ENCODE measurements at regions not wholly inside any gene's neighbourhood (a gene's known extent, or its start where the extent isn't known, plus 50 kb on each side); places are given as distances from the start of the nearest gene placed in this dataset.

- Histone ChIP-seq H3K14ac (ENCODE audit: insufficient read depth, low read length) (no peak overlapping the region), H3K4ac (ENCODE audit: low read depth, low read length) (no peak overlapping the region), H3K79me2 (ENCODE audit: insufficient read depth, low read length) (no peaks in the 10 kb centered on the region), H2AK5ac (ENCODE audit: insufficient read length, low read length) (no peak overlapping the region), H3K9ac (ENCODE audit: extremely low read depth, insufficient read length, low read length) (no peak overlapping the region), H4K20me1 (ENCODE audit: control insufficient read depth, insufficient read depth, insufficient read length) (no peaks in the 10 kb centered on the region), H3K9me3 (ENCODE audit: control insufficient read depth, low read depth, low read length) (no peaks in the 10 kb centered on the region), H3K23me2 (ENCODE audit: insufficient read length, low read depth, low read length, poor library complexity, severe bottlenecking) (no peaks in the 10 kb centered on the region), H3K79me1 (ENCODE audit: insufficient read depth, low read depth, low read length, poor library complexity, severe bottlenecking) (no peaks in the 10 kb centered on the region), H3K4me1 (ENCODE audit: insufficient read depth, low read length) (no peaks in the 10 kb centered on the region), H3T11ph (ENCODE audit: low read length) (no peak overlapping the region), H2BK120ac (ENCODE audit: low read depth, low read length, poor library complexity, severe bottlenecking) (no peak overlapping the region), H3K56ac (ENCODE audit: insufficient read length, low read depth, low read length) (no peak overlapping the region), H2BK5ac (ENCODE audit: insufficient read length, low read length) (no peak overlapping the region), H2BK12ac (ENCODE audit: insufficient read length, low read depth, low read length) (no peak overlapping the region), H2BK20ac (ENCODE audit: low read depth, low read length, poor library complexity, severe bottlenecking) (no peak overlapping the region), H3K27me3 (ENCODE audit: insufficient read depth, low read length) (no peaks in the 10 kb centered on the region), H4K8ac (replicated peaks; ENCODE audit: insufficient read length, low read depth, low read length) (no peak overlapping the region), H3K4me2 (ENCODE audit: insufficient read depth, insufficient read length, low read length) (no peak overlapping the region), H4K91ac (ENCODE audit: insufficient read length, low read depth, low read length) (no peak overlapping the region), H3K23ac (ENCODE audit: insufficient read length, low read depth, low read length) (no peak overlapping the region), H3K27ac (ENCODE audit: insufficient read length, low read depth, low read length) (no peak overlapping the region), H3K18ac (ENCODE audit: insufficient read length, low read depth, low read length) (no peak overlapping the region), H2AFZ (ENCODE audit: low read length) (no peak overlapping the region), H2BK15ac (ENCODE audit: low read depth, low read length) (no peak overlapping the region), H4K5ac (ENCODE audit: insufficient read length, low read depth, low read length) (no peak overlapping the region)
- no peak overlapping the region for H3K4me3 Mint-ChIP-seq
- H3K4me1 Mint-ChIP-seq, result peaks cover 8 to 13% of the 10 kb centered on the region in 2 experiments
- no peak overlapping the region for H3K27ac Mint-ChIP-seq
- peaks cover 0 to 2% of the 10 kb centered on the region in 2 experiments; a peak in 1 of 5 replicates for H3K9me3 Mint-ChIP-seq
- no peak for TF ChIP-seq CTCF (conservative IDR thresholded peaks at IDR 0.05)
- H3K36me3 Mint-ChIP-seq (ENCODE audit: insufficient read depth in 1 of 3, low read depth in 3 of 3), result peaks cover 0 to 5% (median 0%) of the 10 kb centered on the region in 3 experiments; a peak in 1 of 7 replicates
- no peak for DNase-seq
- H3K27me3 Mint-ChIP-seq (ENCODE audit: low read depth), result peaks cover under 1% of the 10 kb centered on the region; the same call in 1 of the 2 replicates
Observed at GRCh38 chr7:96621932-96622331, 87.7 kb downstream of the SEM1 start.
